Activated CD4-positive, alpha-beta T cell treated with anti-CD3 and anti-CD28 coated beads for 48 hours (primary cell): ENCODE measurements at regions not wholly inside any gene's neighbourhood (a gene's known extent, or its start where the extent isn't known, plus 50 kb on each side); places are given as distances from the start of the nearest gene placed in this dataset.

ENCODE experiments used
- DNase-seq: peaks from one replicate; pipeline ENCODE4 v3.0.0-alpha.2; 2020

- DNase-seq: no peak
These were observed 75.5 kb upstream of the STARD3NL start for GRCh38 chr7:38102507-38102906.

GRCh38 chr7:38105874-38106483 is 72.1 kb upstream of the STARD3NL start:
- peak; percentile 17 for DNase-seq

- peak; percentile 79 for DNase-seq
These were observed 70.6 kb upstream of the STARD3NL start for GRCh38 chr7:38107486-38107893.

- DNase-seq: no peak
These were observed 66.0 kb upstream of the STARD3NL start for GRCh38 chr7:38112075-38112474.

GRCh38 chr7:38120076-38120475 is 58.0 kb upstream of the STARD3NL start:
- DNase-seq: no peak

GRCh38 chr7:38122501-38122900 is 55.5 kb upstream of the STARD3NL start:
- DNase-seq: no peak

GRCh38 chr7:38123494-38123893 is 54.6 kb upstream of the STARD3NL start:
- DNase-seq: no peak

GRCh38 chr7:38127216-38128207 is 50.5 kb upstream of the STARD3NL start:
- peak; percentile 6 for DNase-seq
